ENCODE measurements at regions not wholly inside any gene's neighbourhood (a gene's known extent, or its start where the extent isn't known, plus 50 kb on each side); places are given as distances from the start of the nearest gene placed in this dataset.
A peak's percentile ranks its signal among the peaks of the same experiment; 100 is the strongest.

- Histone ChIP-seq H3K27me3 (ENCODE audit: control insufficient read depth, insufficient read depth, low read length) (no peaks in the 10 kb centered on the region), H3K36me3 (ENCODE audit: control insufficient read depth, insufficient read depth, low read length) (no peaks in the 10 kb centered on the region), H3K4me3 (ENCODE audit: low read depth, low read length) (no peak overlapping the region)
- TF ChIP-seq, protein P1, sequence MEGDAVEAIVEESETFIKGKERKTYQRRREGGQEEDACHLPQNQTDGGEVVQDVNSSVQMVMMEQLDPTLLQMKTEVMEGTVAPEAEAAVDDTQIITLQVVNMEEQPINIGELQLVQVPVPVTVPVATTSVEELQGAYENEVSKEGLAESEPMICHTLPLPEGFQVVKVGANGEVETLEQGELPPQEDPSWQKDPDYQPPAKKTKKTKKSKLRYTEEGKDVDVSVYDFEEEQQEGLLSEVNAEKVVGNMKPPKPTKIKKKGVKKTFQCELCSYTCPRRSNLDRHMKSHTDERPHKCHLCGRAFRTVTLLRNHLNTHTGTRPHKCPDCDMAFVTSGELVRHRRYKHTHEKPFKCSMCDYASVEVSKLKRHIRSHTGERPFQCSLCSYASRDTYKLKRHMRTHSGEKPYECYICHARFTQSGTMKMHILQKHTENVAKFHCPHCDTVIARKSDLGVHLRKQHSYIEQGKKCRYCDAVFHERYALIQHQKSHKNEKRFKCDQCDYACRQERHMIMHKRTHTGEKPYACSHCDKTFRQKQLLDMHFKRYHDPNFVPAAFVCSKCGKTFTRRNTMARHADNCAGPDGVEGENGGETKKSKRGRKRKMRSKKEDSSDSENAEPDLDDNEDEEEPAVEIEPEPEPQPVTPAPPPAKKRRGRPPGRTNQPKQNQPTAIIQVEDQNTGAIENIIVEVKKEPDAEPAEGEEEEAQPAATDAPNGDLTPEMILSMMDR (IDR thresholded peaks at IDR 0.05; ENCODE audit: insufficient read depth, low read length, poor library complexity, severe bottlenecking): no peak
- DNase-seq (ENCODE audit: low read depth): no peak
Observed at GRCh38 chr9:14031810-14032209, 282.1 kb downstream of the NFIB start.

- TF ChIP-seq, protein P1 (IDR thresholded peaks at IDR 0.05; ENCODE audit: insufficient read depth, low read length, poor library complexity, severe bottlenecking): peak; percentile 21
- H3K36me3 ChIP-seq (ENCODE audit: control insufficient read depth, insufficient read depth, low read length): no peaks in the 10 kb centered on the region
- DNase-seq (ENCODE audit: low read depth): no peak
- no peaks in the 10 kb centered on the region for H3K27me3 ChIP-seq (ENCODE audit: control insufficient read depth, insufficient read depth, low read length)
- H3K4me3 ChIP-seq (ENCODE audit: low read depth, low read length): no peak overlapping the region
Observed at GRCh38 chr9:14031060-14031414, 282.9 kb downstream of the NFIB start.

- Histone ChIP-seq H3K4me3 (ENCODE audit: low read depth, low read length) (no peak overlapping the region), H3K36me3 (ENCODE audit: control insufficient read depth, insufficient read depth, low read length) (no peaks in the 10 kb centered on the region), H3K27me3 (ENCODE audit: control insufficient read depth, insufficient read depth, low read length) (no peaks in the 10 kb centered on the region)
- DNase-seq (ENCODE audit: low read depth): no peak
- TF ChIP-seq, protein P1 (IDR thresholded peaks at IDR 0.05; ENCODE audit: insufficient read depth, low read length, poor library complexity, severe bottlenecking): no peak
Observed at GRCh38 chr9:14030375-14031059, 283.4 kb downstream of the NFIB start.

GRCh38 chr9:14029806-14030374 is 284.1 kb downstream of the NFIB start:
- no peaks in the 10 kb centered on the region for H3K36me3 ChIP-seq (ENCODE audit: control insufficient read depth, insufficient read depth, low read length)
- TF ChIP-seq, protein P1 (IDR thresholded peaks at IDR 0.05; ENCODE audit: insufficient read depth, low read length, poor library complexity, severe bottlenecking): no peak
- H3K4me3 ChIP-seq (ENCODE audit: low read depth, low read length): no peak overlapping the region
- H3K27me3 ChIP-seq (ENCODE audit: control insufficient read depth, insufficient read depth, low read length): no peaks in the 10 kb centered on the region
- no peak for DNase-seq (ENCODE audit: low read depth)

DNA sequence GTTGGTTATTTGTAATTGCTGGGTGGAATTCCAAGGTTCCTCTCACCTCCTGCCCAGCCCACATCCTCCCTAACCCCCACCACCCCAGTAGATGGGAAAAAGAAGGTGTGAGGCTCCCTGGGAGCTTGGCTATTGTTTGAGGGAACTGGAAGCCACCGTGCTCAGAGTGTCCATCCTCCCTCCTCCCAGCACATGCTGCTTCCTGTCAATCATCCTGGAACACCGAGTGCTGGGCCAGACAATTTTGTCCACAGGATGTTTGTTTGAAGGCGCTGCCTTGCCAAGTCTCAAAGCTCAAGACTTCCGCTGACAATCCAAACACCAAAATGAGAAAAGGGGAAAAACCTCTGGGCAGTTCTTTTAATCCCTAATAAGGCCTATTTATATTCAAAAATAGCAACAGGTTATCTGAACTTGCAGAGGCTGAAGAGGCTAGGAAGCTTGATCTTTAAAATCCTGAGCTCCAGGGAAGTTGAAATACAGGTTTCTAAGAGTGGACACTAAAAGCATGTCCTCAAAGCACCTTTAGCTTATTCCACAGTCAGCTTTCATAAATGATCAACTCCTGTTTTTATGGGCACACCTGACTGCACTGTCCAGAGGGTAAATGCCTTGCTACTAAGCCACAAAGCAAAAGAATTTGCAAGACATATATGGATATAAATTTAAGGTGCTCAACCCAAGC is 286.7 kb downstream of the NFIB start:
- TF ChIP-seq, protein P1 (IDR thresholded peaks at IDR 0.05; ENCODE audit: insufficient read depth, low read length, poor library complexity, severe bottlenecking): no peak
- DNase-seq (ENCODE audit: low read depth): no peak
- Histone ChIP-seq H3K27me3 (ENCODE audit: control insufficient read depth, insufficient read depth, low read length) (no peaks in the 10 kb centered on the region), H3K36me3 (ENCODE audit: control insufficient read depth, insufficient read depth, low read length) (no peaks in the 10 kb centered on the region), H3K4me3 (ENCODE audit: low read depth, low read length) (no peak overlapping the region)

Measured in kidney epithelial cell (primary cell).